ENCODE measurements at regions not wholly inside any gene's neighbourhood (a gene's known extent, or its start where the extent isn't known, plus 50 kb on each side); places are given as distances from the start of the nearest gene placed in this dataset.
"Not testable (repeated sequence)": the region's sequence is repeated elsewhere in the genome, so short reads cannot be mapped to it uniquely, and the experiment has no call there.

GRCh38 chr20:28625112-28625511, 2632.4 kb upstream of the DEFB115 start:
- TF ChIP-seq CTCF (conservative IDR thresholded peaks at IDR 0.05; ENCODE audit: low read length), result peak; percentile 49; the same call in 1 of the 2 replicates
- H3K27ac ChIP-seq (ENCODE audit: low read depth, low read length, poor library complexity, severe bottlenecking); H3K4me2 ChIP-seq (ENCODE audit: low read length); H3K9me3 ChIP-seq (ENCODE audit: low read length); H3K4me3 ChIP-seq (ENCODE audit: low read depth, low read length, poor library complexity, severe bottlenecking); H2AFZ ChIP-seq (ENCODE audit: low read length); CTCF ChIA-PET (ENCODE audit: unreplicated experiment); H3K79me2 ChIP-seq (ENCODE audit: insufficient read depth, low read depth, low read length); DNase-seq (ENCODE audit: low spot score); intact Hi-C loops (cut with micrococcal nuclease; ENCODE audit: unreplicated experiment); H3K4me1 ChIP-seq (ENCODE audit: insufficient read depth, low read length, poor library complexity, severe bottlenecking); POLR2A ChIA-PET; BruUV-seq (replicated peaks); H3K9me2 ChIP-seq (ENCODE audit: insufficient read depth, low read length); H4K20me1 ChIP-seq (ENCODE audit: insufficient read depth, low read length); H3K36me3 ChIP-seq (ENCODE audit: insufficient read depth, low read length): not testable (repeated sequence)

- H3K9me3 ChIP-seq (ENCODE audit: low read length); H3K79me2 ChIP-seq (ENCODE audit: insufficient read depth, low read depth, low read length); H3K4me3 ChIP-seq (ENCODE audit: low read depth, low read length, poor library complexity, severe bottlenecking); H4K20me1 ChIP-seq (ENCODE audit: insufficient read depth, low read length); H3K4me2 ChIP-seq (ENCODE audit: low read length); H3K36me3 ChIP-seq (ENCODE audit: insufficient read depth, low read length); CTCF ChIA-PET (ENCODE audit: unreplicated experiment); BruUV-seq (replicated peaks); H2AFZ ChIP-seq (ENCODE audit: low read length); H3K9me2 ChIP-seq (ENCODE audit: insufficient read depth, low read length); POLR2A ChIA-PET; H3K4me1 ChIP-seq (ENCODE audit: insufficient read depth, low read length, poor library complexity, severe bottlenecking); DNase-seq (ENCODE audit: low spot score); intact Hi-C loops (cut with micrococcal nuclease; ENCODE audit: unreplicated experiment); H3K27ac ChIP-seq (ENCODE audit: low read depth, low read length, poor library complexity, severe bottlenecking): not testable (repeated sequence)
These were observed 2616.6 kb upstream of the DEFB115 start for GRCh38 chr20:28640831-28641230.

All from OCI-LY7 (cell line).